Vagina (tissue), 2 donors: ENCODE measurements at regions not wholly inside any gene's neighbourhood (a gene's known extent, or its start where the extent isn't known, plus 50 kb on each side); places are given as distances from the start of the nearest gene placed in this dataset.

Experiments
- POLR2A ChIP-seq, 2 donors: fragments of 450-650 bp; IDR thresholded peaks; one replicate each; pipeline ENCODE4 v1.6.1; 2017; ENCODE audit warnings: antibody characterized with exemption in 2 of 2, mild to moderate bottlenecking in 2 of 2, moderate library complexity in 2 of 2
- POLR2AphosphoS5 ChIP-seq, 2 donors: sonication (generic); formaldehyde crosslinking; IDR thresholded peaks; one replicate each; pipeline ENCODE4 v1.9.0; 2017; ENCODE audit warnings: antibody characterized with exemption in 2 of 2, mild to moderate bottlenecking in 2 of 2, low read depth in 1 of 2; ENCODE audit not compliant: insufficient read depth in 1 of 2
- TF ChIP-seq, protein P1 (sequence below), 3 experiments: fragments of 450-650 bp in 2 of 3; fragments of 200-600 bp in 1 of 3; sonication (generic) in 1 of 3; IDR thresholded peaks; one replicate each; pipeline ENCODE4 v1.5.1; 2017 to 2019; ENCODE audit warnings: antibody characterized with exemption in 3 of 3, mild to moderate bottlenecking in 2 of 3, moderate library complexity in 2 of 3

DNA sequence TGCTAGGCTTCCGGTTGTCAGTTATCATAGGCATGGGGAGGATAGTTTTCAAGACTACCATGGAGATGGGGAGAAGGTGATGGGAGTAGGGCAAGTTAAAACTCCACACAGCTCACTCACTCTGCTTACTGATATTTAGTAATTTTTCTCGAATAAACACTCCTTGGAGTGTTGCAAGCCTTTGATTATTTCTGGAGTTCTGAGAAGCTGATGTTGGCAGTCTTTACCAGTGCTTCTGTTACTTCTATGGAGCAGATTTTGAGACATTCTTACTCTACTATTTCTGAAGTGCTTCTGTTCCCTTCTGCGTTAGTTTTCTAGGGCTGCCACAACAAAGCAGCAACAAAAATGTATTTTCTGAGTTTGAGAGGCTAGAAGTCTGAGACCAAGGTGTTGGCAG is 104.4 kb downstream of the CH25H start:
- TF ChIP-seq, protein P1, sequence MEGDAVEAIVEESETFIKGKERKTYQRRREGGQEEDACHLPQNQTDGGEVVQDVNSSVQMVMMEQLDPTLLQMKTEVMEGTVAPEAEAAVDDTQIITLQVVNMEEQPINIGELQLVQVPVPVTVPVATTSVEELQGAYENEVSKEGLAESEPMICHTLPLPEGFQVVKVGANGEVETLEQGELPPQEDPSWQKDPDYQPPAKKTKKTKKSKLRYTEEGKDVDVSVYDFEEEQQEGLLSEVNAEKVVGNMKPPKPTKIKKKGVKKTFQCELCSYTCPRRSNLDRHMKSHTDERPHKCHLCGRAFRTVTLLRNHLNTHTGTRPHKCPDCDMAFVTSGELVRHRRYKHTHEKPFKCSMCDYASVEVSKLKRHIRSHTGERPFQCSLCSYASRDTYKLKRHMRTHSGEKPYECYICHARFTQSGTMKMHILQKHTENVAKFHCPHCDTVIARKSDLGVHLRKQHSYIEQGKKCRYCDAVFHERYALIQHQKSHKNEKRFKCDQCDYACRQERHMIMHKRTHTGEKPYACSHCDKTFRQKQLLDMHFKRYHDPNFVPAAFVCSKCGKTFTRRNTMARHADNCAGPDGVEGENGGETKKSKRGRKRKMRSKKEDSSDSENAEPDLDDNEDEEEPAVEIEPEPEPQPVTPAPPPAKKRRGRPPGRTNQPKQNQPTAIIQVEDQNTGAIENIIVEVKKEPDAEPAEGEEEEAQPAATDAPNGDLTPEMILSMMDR (IDR thresholded peaks at IDR 0.05): no peak
- TF ChIP-seq POLR2A (IDR thresholded peaks at IDR 0.05): no peak
- no peak for TF ChIP-seq POLR2AphosphoS5 (IDR thresholded peaks at IDR 0.05; ENCODE audit: insufficient read depth in 1 of 2, low read depth in 1 of 2)
